Hematopoietic multipotent progenitor cell treated with erythropoietin and hydrocortisone succinate and interleukin-3 and kit ligand, for 6 days (in vitro differentiated cells): ENCODE measurements at regions not wholly inside any gene's neighbourhood (a gene's known extent, or its start where the extent isn't known, plus 50 kb on each side); places are given as distances from the start of the nearest gene placed in this dataset.
"Not testable (repeated sequence)": the region's sequence is repeated elsewhere in the genome, so short reads cannot be mapped to it uniquely, and the experiment has no call there.

Experiments used
- DNase-seq: peaks from one replicate; pipeline ENCODE4 v3.0.0-alpha.2; 2015

DNA sequence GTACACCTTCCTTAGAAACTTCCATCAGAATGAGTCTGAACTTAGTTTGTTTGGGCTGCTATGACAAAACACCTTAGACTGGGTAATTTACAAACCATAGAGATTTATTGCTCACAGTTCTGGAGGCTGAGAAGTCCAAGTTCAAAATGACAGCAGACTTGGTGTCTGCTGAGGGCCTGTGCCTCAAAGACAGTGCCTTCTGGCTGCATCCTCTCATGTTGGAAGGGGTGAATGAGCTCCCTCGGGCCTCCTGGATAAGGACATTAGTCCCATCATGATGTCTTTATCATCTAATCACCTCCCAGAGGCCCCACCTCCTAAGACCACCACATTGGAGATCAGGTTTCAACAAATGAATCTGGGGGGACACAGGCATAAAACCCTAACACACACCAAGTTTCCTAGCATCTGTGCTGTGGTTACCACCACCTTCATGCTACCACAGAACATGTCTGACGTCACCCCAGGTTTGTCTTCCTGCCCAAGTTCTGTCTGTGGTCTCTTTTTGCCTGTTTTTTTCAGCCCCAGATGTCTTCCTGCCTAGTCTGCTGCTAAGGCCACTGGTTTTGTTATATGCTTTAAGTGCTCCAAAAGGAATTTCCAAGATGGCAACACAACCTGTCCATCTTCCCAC, 150.9 kb upstream of the COBL start:
- DNase-seq: no peak

DNA sequence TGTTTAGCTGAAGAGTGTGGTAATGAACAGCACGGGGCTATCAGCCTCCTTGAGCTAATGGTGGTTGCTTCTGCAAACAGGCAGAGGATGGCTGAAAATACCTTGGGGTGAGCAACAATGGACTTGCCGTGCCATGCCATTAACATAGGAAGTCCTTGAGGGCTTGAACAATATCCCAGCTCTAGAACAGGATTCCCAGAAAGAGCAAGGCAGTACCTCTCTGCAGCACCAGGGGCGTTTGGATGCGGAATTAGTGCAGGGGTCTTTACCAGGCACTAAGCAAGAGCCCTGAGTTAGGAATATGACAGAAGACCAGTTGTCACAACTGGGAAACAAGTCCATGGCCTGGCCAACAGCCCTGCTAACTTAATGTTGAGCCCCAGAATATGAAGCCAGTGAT, 143.2 kb upstream of the COBL start:
- DNase-seq: no peak

DNA sequence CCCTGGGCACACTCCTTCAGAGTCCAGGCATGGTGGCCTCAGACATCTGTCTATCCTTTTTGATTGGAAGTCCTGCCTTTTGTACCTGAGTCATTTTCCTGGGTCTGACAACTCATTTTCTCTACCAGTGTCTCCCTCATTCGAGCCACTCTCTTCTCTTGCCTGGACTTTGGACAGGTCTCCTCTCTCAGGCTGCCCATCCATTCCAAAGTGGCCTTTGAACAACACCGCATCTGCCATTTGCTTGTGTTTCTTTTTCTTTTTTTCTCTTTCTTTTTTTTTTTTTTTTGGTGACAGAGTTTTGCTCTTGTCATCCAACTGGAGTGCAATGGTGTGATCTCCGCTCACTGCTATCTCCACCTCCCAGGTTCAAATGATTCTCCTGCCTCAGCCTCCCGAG, 142.1 kb upstream of the COBL start:
- DNase-seq: no peak

DNA sequence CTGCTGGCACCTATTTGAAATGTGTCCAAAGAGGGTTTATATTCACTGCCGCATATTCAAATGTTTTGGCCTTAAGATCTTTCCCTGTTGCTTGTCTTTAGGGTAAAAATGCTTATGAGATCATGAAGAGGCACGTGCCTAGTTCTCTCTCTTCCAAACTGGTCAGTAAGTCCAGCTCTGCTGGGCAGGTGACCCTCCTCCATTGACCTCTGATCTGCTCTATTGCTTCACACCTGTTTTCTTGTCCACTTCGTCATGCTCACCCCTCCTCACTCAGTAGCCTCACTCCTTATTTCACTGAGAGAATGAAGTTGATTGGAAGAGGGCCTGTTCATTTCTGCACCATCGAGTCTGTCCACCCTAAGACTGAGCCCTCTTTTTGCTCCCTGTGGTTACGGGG, 140.5 kb upstream of the COBL start:
- DNase-seq: no peak

DNA sequence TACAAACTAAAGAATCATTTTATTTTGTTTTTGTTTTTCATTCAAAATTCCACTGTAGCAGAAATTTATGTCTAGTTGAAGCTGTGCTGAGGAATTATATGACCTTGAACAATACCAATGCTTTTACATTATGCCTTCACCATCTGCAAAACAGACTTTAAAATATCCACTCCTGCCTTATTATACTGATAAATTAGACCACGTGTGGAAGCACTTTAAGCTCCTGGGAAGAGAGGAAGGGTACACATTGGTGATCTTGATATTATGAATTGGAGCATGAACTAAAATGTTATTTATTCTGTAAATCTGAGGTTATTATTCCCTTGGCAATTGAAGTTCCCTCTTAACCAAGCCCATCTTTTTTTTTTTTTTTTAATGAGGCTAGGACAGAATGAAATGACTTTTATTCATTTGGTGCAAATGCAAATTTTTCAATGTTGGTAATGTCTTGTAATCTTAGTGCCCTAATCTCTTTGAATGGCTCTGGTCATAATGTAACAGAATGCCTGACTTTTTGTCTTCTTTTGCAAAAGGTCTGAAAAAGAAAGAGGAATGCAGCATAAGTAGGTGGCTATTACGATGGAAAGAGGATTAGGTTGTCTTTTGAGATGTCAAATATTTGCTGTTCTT, 139.9 kb upstream of the COBL start:
- DNase-seq: no peak

DNA sequence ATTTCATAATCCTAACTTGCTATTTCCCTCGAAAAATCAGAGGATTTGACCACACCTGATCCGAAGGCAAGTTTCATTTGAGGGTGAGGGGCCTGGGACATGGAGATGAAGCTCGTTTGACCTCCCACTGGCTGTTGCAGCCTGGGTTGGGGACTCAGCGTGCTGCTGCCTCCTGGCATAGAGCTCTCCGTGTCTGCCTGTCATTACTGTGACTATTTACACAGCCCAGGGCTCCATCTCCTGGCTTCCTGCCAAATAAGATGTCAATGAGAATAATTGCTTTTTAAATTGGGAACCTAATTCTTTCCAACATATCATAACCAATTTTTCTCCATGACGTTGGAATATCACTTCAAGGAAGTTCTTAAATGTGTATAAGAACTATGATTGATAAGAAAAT, 139.3 kb upstream of the COBL start:
- peak; percentile 11 for DNase-seq

DNA sequence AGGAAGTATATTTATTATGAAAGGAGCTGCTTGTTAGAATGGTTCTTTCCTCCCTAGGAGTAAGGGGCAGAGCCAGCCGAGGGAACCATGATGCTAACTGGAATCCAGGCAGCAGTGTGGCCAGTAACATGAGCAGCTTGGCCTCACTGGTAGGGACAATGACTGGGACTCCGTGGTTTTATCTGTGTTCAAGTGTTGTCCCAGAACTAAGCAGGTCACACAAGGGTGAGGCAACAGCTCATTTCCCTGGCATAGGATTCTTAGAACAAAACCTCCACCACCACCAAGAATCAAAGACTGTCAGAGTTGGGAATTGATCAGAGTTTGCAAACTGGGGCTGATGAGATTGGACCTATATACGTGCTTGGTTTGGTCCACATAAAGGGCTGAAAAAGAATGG, 138.9 kb upstream of the COBL start:
- no peak for DNase-seq

DNA sequence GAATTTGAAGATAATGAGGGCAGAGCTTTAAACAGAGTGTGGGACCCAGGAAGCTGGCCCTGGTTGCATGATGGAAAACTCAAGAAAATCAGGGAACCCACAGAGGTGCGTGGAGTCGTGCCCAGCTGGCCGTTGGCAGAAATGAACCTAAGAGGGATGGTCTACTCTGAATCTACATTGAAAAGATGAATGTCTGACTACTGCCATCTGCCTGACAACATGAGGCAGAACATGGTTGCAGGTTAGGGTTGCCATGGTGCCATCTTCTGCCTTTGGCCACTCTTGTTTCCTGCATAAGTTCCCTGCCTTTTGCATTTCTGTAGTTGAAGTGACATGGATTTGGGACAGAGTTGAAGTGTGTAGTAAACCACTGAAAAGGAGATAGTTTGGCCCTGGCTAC, 138.5 kb upstream of the COBL start:
- DNase-seq: no peak

DNA sequence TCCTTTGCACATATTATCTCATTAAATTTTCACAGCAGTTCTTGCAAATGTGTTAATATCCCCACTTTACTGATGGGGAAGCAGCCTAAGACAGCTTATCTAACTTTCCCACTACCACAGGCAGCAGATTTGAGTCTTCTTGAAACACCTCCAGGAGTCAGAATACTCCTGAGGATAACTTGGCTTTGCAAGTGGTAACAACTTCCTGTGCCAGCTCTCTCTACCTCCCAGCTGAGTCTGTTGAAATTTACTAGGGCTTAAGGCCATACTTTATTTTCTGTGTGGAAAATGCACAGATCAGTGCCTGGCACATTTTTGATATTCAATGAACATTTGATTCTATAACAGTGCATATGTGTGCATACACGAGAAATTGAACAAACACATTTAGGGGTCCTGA, 136.1 kb upstream of the COBL start:
- DNase-seq: no peak

DNA sequence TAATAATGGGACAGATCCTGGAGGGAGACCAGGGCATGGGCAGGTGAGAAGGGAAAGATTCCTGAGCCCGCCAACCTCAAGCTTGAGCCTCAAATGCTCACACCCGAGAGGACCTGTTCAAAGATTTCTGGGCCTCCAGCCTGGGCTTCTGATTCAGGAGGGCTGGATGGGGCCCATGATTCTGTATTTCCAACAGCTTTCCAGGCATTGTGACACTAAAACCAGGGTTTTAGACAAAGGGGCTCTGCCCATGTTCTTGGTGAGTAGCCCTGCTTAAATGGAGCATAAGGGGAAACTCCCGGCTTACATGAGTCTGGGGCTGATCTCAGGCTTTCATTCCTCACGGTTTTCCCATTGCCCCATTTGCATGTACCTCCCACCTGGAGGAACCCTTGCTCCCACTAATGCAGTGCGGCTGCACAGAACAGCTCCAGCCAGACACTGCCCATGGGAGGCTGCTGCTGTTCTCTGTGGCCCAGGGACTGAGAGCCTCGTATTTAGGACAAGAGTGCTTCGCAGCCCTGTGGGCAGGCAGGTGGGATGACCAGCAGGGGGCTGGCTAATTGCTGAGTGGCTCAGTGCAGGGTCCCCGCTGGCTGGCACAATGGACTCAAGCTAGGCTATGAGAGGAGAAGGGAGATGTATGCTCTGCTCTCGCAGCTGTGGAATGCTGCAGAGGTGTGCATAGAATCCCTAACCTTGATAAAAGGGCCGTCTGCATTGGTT, 135.3 kb upstream of the COBL start:
- DNase-seq: no peak

DNA sequence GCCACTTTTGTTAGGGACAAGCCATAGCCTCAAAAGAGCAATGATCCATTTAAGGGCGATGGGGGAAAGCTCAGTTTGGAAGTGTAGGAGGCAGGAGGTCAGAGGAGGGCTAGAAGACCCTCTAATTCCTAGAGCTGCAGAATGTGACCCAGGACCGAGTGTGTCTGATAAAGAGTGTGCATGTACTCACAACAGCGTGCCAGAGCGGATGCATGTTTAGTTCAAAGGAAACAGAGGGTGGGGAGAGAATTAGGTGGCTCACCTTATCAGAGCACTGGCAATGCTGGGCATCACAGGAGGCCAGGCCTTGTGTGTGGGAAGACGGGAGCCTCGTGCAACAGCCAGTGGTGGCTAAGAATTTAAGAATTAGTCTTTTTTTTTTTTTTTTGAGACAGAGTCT, 133.9 kb upstream of the COBL start:
- no peak for DNase-seq

DNA sequence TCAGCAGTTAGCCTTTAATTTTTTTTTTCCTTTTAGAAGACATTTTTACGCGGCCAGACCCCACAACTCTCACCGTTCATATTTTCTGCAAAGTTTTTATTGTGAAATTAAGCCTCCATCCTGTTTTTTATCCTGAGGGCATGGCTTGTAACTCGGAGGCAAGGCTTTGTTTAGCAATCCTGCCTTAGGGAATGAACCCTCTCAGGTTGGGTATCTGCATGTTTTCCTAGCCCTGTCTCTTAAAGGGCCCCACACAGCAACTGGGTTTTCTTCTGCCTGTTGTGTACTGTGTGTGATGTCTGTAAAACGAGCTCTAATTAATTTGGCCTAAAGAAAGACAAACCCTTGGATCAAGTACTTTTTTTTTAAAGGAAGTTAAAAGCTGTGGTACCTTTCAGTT, 130.2 kb upstream of the COBL start:
- DNase-seq: no peak

DNA sequence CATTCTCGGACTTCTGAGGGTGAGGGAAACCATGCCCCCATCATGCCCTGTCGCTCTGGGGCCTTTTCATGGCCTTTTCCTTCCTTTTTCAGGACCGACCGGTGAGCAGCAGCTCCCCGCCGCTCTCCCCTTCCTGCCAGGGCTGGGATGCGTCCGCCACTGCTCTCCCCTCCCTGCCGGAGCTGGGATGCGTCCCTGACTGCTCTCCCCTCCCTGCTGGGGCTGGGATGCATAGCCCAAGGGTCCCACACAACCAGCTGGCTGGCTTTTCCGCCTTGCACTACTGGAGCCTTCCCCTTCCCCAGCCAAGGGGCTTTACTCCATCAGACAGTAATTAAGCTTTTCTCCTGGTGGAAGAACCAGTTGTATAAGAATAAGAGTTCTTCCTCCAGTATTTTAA, 129.7 kb upstream of the COBL start:
- no peak for DNase-seq

DNA sequence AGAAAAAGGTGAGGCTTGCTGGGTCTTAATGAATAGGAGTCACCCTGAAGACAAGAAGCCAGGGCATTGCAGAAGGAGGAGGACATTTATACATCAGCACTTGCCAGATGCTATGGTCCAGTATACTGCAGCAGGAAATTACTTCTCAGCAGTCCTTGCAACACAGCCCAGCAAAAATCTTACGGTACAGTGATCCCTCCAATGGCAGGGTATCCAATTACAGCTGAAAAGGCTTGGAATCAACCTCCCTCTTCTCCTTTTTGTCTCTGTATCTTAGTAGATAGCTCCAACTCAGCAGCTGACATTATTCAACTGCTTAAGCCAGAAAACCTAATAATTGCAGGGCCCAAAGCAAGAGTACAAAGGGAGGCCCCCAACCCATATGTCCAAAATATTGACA, 128.3 kb upstream of the COBL start:
- DNase-seq: no peak

DNA sequence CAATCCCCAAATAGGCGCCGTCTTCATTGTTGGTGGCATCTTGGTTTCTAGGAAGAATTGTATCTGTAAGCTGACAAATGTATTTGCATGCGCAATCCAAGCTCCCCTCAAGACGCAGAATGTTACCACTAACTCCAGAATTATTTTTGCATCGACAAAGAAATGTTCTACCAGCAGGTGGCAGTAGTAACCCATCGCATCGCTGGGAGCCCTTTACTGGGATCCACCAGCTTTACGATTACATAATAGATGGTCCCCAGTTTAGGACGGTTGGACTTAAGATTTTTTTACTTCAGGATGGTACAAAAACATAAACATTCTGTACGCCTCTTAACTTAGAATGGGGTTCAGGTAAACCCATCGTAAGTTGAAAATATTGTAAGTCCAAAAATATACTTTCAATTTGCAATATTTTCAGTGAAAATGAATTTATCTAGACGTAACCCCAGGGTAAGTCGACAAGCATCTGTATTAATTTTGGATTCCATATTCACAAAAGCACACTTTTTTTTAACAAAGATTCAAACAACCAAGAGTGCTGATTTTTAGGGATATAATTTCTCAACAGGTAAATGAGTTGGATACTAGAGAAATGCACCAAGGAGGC, 114.0 kb upstream of the COBL start:
- peak; percentile 80 for DNase-seq

DNA sequence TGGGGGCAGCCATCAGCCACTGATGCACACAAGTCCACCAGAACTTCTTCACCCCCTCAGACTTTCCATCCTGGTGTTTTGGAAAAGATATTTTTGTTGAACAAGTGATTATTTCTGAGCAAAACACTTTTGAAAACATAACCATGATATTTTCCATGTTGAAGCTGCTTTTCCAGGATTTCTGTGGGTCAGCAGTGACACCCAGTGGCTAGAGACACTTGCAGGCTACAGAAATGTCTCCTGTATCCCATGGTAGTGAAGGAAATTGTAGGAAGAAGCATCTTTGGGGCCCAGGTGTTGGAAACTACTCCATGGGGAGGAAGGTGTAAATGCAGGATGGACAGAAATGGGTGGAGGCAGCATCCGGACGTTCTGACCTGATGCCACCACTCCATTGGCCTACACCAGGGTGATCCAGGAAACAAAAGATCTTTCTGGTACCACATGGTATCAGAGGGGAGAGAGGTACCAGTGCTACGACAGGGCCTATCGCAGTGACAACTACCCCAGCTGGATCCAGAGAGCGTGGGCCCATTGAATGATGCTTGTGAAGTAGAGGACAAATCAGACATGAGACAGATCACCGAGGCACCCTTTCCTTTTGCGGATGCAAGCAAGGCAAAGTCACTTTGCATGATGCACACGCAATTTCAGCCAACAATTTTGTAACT, 111.7 kb upstream of the COBL start:
- DNase-seq: peak; percentile 10

DNA sequence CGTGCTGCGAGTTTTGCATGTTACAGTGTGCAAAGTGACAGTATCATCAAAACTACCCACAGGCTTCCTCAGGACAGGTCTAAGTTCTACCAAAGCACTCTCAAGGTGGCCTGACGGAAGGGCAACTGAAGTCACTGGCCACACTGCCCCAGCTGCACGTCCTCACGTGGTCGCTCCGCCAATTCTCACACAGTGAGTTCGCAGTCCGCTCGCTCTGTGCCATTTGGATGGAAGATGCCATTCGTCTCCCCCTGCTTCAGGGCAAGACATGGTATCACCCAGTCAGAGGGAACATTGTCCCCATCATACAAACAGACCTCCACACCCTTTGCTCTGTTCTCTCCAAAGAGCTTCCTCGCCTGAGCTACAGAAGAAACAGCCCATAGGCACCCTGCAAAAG, 109.6 kb upstream of the COBL start:
- no peak for DNase-seq

DNA sequence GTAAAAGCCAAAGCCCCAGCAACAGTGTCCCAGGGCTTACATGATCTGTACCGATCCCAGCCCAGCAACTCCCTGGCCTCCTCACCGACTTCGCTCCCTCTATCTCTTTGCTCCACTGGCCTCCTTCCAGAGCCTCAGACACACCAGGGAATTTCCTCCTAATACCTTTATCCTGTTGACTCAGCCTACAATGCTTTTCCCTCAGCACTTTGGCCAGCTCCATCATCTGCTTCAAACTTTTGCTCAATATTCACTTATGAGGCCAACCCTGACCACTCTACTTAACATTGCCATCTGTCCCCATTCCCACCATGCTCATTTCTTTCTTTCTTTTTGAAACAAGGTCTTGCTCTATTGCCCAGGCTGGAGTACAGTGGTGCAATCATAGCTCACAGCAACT, 93.3 kb upstream of the COBL start:
- not testable (repeated sequence) for DNase-seq

DNA sequence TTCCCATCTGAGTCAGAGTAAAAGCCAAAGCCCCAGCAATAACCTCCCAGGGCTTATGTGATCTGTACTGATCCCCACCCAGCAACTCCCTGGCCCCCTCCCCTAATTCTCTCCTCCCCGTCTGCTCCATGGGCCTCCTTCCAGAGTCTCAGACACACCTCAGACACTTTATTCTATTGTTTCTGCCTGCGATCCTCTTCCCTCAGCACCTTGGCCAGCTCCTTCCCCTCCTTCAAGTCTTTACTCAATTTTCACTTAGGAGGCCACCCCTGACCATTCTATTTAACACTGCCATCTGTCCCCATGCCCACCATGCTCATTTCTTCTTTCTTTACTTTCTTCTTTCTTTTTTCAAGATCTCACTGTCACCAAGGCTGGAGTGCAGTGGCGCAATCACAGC, 81.0 kb upstream of the COBL start:
- DNase-seq: not testable (repeated sequence)

DNA sequence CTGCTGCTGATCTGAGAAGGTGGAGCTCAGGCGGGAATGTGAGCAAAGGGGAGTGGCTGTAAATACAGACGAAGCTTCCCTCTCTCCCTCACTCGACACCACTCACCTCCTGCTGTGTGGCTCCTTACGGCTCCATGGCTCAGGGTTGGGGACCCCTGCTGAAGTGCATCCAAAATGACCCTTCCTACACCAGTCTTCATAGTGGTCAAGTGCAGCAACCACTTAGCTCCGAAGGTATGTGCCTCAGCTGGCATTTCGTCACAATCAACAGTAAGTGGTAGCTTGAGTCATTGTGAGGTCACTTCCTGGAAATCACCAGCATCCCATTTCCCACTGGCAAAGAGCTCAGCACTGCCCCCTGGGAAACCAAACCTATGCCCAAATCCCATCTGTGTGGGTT, 76.4 kb upstream of the COBL start:
- not testable (repeated sequence) for DNase-seq

DNA sequence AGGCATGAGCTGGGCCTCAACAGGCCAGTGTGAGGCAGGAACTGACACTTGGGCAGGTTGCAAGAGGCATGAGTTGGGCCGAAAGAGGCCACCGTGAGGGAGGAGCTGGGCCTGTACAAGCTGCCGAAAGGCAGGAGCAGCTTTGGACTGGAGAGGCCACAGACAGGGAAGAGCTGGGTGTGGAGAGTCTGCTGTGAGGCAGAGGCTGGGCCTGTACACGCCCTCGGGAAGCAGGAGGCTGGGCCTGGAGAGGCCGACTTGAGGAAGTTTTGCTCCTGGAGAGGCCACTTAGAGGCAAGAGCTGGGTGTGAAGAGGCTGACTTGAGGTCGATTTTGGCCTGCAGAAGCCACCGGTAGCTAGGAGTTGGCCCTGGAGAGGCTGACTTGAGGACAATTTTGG, 73.3 kb upstream of the COBL start:
- not testable (repeated sequence) for DNase-seq

DNA sequence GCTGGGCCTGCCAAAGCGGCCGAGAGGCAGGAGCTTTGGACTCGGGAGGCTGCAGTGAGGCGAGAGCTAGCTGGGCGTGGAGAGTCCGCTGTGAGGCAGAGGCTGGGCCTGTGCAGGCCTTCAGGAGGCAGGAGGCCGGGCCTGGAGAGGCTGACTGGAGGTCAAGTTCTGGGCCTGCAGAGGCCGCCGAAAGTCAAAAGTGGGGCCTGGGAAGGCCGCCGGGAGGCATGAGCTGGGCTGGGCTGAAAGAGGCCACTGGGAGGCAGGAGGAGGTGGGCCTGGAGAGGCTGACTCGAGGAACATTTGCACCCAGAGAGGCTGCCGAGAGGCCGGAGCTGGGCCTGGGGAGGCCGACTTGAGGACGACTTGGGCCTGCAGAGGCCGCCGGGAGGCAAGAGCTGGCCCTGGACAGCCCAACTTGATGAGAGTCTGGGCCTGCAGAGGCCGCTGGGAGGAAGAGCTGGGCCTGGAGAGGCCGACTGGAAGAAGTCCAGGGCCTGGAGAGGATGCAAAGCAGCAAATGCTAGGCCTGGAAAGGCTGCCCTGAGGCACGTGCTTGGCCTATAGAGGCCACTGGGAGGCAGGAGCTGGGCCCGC, 72.7 kb upstream of the COBL start:
- DNase-seq: not testable (repeated sequence)

DNA sequence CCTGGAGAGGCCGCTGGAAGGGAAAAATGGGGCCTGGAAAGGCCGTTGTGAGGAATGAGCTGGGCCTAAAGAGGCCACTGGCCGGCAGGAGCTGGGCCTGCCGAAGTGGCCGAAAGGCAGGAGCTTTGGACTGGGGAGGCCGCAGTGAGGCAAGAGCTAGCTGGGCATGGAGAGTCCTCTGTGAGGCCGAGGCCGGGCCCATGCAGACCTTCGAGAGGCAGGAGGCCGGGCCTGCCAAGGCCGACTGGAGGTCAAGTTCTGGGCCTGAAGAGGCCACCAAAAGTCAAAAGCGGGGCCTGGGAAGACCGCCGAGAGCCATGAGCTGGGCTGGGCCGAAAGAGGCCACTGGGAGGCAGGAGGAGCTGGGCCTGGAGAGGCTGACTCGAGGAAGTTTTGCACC, 71.6 kb upstream of the COBL start:
- not testable (repeated sequence) for DNase-seq
